ENCODE measurements at regions not wholly inside any gene's neighbourhood (a gene's known extent, or its start where the extent isn't known, plus 50 kb on each side); places are given as distances from the start of the nearest gene placed in this dataset.

GRCh38 chr17:77279448-77280303 lies 138.9 kb downstream of the SEC14L1 start (continued):
- TF ChIP-seq MZF1 (CRISPR knock-in tag; IDR thresholded peaks at IDR 0.05; ENCODE audit: borderline replicate concordance) (0 out of 2 replicates have a peak, but pooled peaks have one; percentile 72), CREM (IDR thresholded peaks at IDR 0.05) (no peak), CREM (CRISPR knock-in tag; IDR thresholded peaks at IDR 0.05) (no peak), ZNF841 (CRISPR knock-in tag; IDR thresholded peaks at IDR 0.05; ENCODE audit: borderline replicate concordance) (no peak), NR0B2 (CRISPR knock-in tag; IDR thresholded peaks at IDR 0.05) (no peak; the same call in 1 of the 2 replicates), ZNF138 (CRISPR knock-in tag; IDR thresholded peaks at IDR 0.05; ENCODE audit: low read depth) (no peak), ZNF296 (CRISPR knock-in tag; conservative IDR thresholded peaks at IDR 0.05) (peak; percentile 15; the same call in 1 of the 2 replicates), HMG20B (CRISPR knock-in tag; conservative IDR thresholded peaks at IDR 0.05) (peak; percentile 70; the same call in 1 of the 2 replicates), TCF7 (IDR thresholded peaks at IDR 0.05; ENCODE audit: low read depth) (no peak), HBP1 (CRISPR knock-in tag; IDR thresholded peaks at IDR 0.05; ENCODE audit: low read depth) (peak; percentile 40; the same call in 1 of the 2 replicates), MED1 (CRISPR knock-in tag; IDR thresholded peaks at IDR 0.05) (peak; percentile 59), PHF5A (CRISPR knock-in tag; IDR thresholded peaks at IDR 0.05; ENCODE audit: low read depth, unreplicated experiment) (peak; percentile 40), ZNF101 (CRISPR knock-in tag; IDR thresholded peaks at IDR 0.05; ENCODE audit: borderline replicate concordance, low read depth) (no peak), HDAC2 (CRISPR knock-in tag; IDR thresholded peaks at IDR 0.05) (peak; percentile 74), ZFY (CRISPR knock-in tag; IDR thresholded peaks at IDR 0.05) (peak; percentile 79), HMG20A (CRISPR knock-in tag; IDR thresholded peaks at IDR 0.05; ENCODE audit: borderline replicate concordance) (no peak; the same call in 1 of the 2 replicates), ZNF460 (CRISPR knock-in tag; IDR thresholded peaks at IDR 0.05; ENCODE audit: borderline replicate concordance) (no peak), CHCHD3 (CRISPR knock-in tag; IDR thresholded peaks at IDR 0.05) (0 out of 2 replicates have a peak, but pooled peaks have one; percentile 63), TGIF2 (CRISPR knock-in tag; IDR thresholded peaks at IDR 0.05) (peak; percentile 88; the same call in 1 of the 2 replicates), RARA (CRISPR knock-in tag; IDR thresholded peaks at IDR 0.05) (no peak; the same call in none of the 2 replicates), ZNF781 (CRISPR knock-in tag; IDR thresholded peaks at IDR 0.05; ENCODE audit: borderline replicate concordance, not compliant biosample characterization) (peak; percentile 72), CEBPB (IDR thresholded peaks at IDR 0.05; ENCODE audit: borderline replicate concordance, low read depth, low read length) (peak; percentile 52; the same call in 1 of the 2 replicates)
- TF ChIP-seq, protein P1, sequence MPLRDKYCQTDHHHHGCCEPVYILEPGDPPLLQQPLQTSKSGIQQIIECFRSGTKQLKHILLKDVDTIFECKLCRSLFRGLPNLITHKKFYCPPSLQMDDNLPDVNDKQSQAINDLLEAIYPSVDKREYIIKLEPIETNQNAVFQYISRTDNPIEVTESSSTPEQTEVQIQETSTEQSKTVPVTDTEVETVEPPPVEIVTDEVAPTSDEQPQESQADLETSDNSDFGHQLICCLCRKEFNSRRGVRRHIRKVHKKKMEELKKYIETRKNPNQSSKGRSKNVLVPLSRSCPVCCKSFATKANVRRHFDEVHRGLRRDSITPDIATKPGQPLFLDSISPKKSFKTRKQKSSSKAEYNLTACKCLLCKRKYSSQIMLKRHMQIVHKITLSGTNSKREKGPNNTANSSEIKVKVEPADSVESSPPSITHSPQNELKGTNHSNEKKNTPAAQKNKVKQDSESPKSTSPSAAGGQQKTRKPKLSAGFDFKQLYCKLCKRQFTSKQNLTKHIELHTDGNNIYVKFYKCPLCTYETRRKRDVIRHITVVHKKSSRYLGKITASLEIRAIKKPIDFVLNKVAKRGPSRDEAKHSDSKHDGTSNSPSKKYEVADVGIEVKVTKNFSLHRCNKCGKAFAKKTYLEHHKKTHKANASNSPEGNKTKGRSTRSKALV (CRISPR knock-in tag; IDR thresholded peaks at IDR 0.05), result no peak
- TF ChIP-seq, protein P2, sequence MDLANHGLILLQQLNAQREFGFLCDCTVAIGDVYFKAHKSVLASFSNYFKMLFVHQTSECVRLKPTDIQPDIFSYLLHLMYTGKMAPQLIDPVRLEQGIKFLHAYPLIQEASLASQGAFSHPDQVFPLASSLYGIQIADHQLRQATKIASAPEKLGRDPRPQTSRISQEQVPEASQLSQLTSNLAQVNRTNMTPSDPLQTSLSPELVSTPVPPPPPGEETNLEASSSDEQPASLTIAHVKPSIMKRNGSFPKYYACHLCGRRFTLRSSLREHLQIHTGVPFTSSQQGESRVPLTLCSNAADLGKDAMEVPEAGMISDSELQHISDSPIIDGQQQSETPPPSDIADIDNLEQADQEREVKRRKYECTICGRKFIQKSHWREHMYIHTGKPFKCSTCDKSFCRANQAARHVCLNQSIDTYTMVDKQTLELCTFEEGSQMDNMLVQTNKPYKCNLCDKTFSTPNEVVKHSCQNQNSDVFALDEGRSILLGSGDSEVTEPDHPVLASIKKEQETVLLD (CRISPR knock-in tag; IDR thresholded peaks at IDR 0.05; ENCODE audit: low read depth), result no peak
- TF ChIP-seq, protein P3, sequence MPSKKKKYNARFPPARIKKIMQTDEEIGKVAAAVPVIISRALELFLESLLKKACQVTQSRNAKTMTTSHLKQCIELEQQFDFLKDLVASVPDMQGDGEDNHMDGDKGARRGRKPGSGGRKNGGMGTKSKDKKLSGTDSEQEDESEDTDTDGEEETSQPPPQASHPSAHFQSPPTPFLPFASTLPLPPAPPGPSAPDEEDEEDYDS (CRISPR knock-in tag; IDR thresholded peaks at IDR 0.05), result peak; percentile 96

Measured in HepG2 (cell line).